ENCODE measurements at regions not wholly inside any gene's neighbourhood (a gene's known extent, or its start where the extent isn't known, plus 50 kb on each side); places are given as distances from the start of the nearest gene placed in this dataset.

DNA sequence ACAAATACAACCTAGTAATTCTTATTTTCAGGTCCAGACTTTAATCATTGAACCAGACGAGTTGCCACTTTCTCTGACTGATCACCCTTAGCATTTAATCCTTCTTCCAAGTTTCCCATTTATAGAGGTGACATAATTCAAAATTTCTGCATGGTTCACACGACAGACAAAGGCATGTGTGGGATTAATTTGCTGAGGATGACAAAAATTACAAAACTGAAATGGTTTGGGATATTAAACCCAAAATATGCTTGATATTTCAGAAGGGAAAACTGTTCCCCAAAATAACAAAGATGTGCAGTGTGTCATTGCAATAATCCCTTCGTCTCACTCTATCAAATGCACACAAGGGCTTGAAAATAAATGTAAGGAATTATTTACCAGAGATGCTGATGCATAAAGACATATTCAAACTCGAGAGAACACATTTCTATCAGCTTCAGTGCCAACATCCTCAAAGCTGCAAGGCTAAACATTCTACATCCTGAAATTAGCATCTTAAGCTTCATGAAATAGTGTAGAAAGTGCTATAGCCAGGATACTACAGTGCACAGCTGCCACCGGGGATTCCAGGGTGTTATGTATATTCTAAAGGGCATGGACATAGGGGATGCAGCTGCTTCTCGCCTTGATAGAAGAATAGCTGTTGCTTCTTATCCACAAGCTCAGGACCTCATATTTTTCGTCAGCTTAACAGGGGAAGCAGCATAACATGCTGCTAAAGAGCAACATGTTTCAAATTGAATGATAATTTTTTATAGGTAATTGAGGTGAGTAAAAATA lies 198.7 kb upstream of the SLITRK1 start:
- Histone ChIP-seq H3K27me3 (replicated peaks; ENCODE audit: control insufficient read depth, insufficient read depth, low read length) (no peaks in the 10 kb centered on the region), H3K36me3 (ENCODE audit: control insufficient read depth, insufficient read depth, low read length) (no peaks in the 10 kb centered on the region), H3K4me1 (no peaks in the 10 kb centered on the region), H3K9me3 (no peaks in the 10 kb centered on the region), H3K4me3 (ENCODE audit: low read depth, low read length) (no peak overlapping the region)
- H3K27me3 Mint-ChIP-seq (ENCODE audit: insufficient read depth, unreplicated experiment), result no peaks in the 10 kb centered on the region
- ChIA-PET POLR2A (no interaction called here), CTCF (no interaction called here)
- no TSS peak for BruUV-seq (replicated peaks)
- no peak overlapping the region for H3K27ac Mint-ChIP-seq (ENCODE audit: unreplicated experiment)
- no peak for DNase-seq
- H3K9me3 Mint-ChIP-seq (ENCODE audit: unreplicated experiment), result no peaks in the 10 kb centered on the region
- no peaks in the 10 kb centered on the region for H3K4me1 Mint-ChIP-seq (ENCODE audit: low read depth, unreplicated experiment)
- H3K4me3 Mint-ChIP-seq (ENCODE audit: unreplicated experiment), result no peak overlapping the region
- H3K36me3 Mint-ChIP-seq (ENCODE audit: insufficient read depth, unreplicated experiment), result no peaks in the 10 kb centered on the region
- intact Hi-C loops (cut with micrococcal nuclease; ENCODE audit: unreplicated experiment), result no loop called here
- TF ChIP-seq, protein P1, sequence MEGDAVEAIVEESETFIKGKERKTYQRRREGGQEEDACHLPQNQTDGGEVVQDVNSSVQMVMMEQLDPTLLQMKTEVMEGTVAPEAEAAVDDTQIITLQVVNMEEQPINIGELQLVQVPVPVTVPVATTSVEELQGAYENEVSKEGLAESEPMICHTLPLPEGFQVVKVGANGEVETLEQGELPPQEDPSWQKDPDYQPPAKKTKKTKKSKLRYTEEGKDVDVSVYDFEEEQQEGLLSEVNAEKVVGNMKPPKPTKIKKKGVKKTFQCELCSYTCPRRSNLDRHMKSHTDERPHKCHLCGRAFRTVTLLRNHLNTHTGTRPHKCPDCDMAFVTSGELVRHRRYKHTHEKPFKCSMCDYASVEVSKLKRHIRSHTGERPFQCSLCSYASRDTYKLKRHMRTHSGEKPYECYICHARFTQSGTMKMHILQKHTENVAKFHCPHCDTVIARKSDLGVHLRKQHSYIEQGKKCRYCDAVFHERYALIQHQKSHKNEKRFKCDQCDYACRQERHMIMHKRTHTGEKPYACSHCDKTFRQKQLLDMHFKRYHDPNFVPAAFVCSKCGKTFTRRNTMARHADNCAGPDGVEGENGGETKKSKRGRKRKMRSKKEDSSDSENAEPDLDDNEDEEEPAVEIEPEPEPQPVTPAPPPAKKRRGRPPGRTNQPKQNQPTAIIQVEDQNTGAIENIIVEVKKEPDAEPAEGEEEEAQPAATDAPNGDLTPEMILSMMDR (IDR thresholded peaks at IDR 0.05; ENCODE audit: insufficient read depth in 1 of 2, low read depth in 1 of 2, low read length in 1 of 2, severe bottlenecking in 1 of 2, unreplicated experiment in 1 of 2), result no peak

DNA sequence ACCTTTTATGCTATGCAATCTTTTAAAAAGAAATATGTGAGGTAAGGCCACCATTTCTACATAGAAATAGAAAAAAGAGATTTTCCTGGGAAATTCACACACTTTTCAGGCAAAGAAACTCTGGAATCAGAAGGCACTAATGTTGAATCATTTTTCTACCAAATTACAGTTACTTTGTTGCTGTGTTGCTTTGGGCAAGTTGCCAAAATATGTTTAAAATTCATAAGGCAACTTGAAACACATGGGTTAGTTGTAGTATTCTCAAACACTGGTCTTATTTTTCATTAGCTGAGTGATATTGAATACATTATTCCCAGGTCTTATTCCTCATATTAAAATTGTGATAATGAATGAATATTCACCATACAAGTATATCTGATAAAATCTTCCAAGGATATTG lies 195.0 kb upstream of the SLITRK1 start:
- Histone ChIP-seq H3K9me3 (no peaks in the 10 kb centered on the region), H3K4me3 (ENCODE audit: low read depth, low read length) (no peak overlapping the region), H3K27me3 (replicated peaks; ENCODE audit: control insufficient read depth, insufficient read depth, low read length) (no peaks in the 10 kb centered on the region), H3K4me1 (no peaks in the 10 kb centered on the region), H3K36me3 (ENCODE audit: control insufficient read depth, insufficient read depth, low read length) (no peaks in the 10 kb centered on the region)
- ChIA-PET POLR2A (no interaction called here), CTCF (no interaction called here)
- no peak for DNase-seq
- BruUV-seq (replicated peaks), result no TSS peak
- Mint-ChIP-seq H3K4me1 (ENCODE audit: low read depth, unreplicated experiment) (no peaks in the 10 kb centered on the region), H3K9me3 (ENCODE audit: unreplicated experiment) (no peaks in the 10 kb centered on the region), H3K27me3 (ENCODE audit: insufficient read depth, unreplicated experiment) (no peaks in the 10 kb centered on the region), H3K4me3 (ENCODE audit: unreplicated experiment) (no peak overlapping the region), H3K27ac (ENCODE audit: unreplicated experiment) (no peak overlapping the region), H3K36me3 (ENCODE audit: insufficient read depth, unreplicated experiment) (no peaks in the 10 kb centered on the region)
- intact Hi-C loops (cut with micrococcal nuclease; ENCODE audit: unreplicated experiment), result no loop called here
- TF ChIP-seq, protein P1 (IDR thresholded peaks at IDR 0.05; ENCODE audit: insufficient read depth in 1 of 2, low read depth in 1 of 2, low read length in 1 of 2, severe bottlenecking in 1 of 2, unreplicated experiment in 1 of 2), result no peak

DNA sequence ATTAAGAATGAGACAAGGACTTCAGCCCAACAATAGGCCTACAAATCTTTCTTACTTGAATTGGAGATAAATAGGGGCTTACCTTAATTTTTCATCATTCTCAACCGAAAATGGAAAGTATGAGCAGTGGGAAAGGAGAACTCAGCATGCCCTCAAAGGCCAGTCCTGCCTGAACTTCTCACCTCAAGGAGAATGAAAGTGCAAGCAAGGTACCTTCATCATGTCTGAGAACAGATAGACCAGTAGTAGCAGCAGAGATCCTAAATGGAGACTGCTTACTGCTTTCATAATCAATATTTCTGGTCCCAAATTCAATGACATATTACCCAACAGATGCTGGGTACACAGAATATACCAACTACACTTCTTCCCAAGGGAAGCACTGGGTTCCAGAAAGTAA lies 194.0 kb upstream of the SLITRK1 start:
- no peaks in the 10 kb centered on the region for H3K9me3 ChIP-seq
- intact Hi-C loops (cut with micrococcal nuclease; ENCODE audit: unreplicated experiment), result no loop called here

More for the DNA sequence above, 194.0 kb upstream of the SLITRK1 start:
- Histone ChIP-seq H3K27me3 (replicated peaks; ENCODE audit: control insufficient read depth, insufficient read depth, low read length) (no peaks in the 10 kb centered on the region), H3K4me3 (ENCODE audit: low read depth, low read length) (no peak overlapping the region), H3K36me3 (ENCODE audit: control insufficient read depth, insufficient read depth, low read length) (no peaks in the 10 kb centered on the region), H3K4me1 (no peaks in the 10 kb centered on the region)
- no peaks in the 10 kb centered on the region for H3K4me1 Mint-ChIP-seq (ENCODE audit: low read depth, unreplicated experiment)
- H3K9me3 Mint-ChIP-seq (ENCODE audit: unreplicated experiment), result no peaks in the 10 kb centered on the region
- no peaks in the 10 kb centered on the region for H3K27me3 Mint-ChIP-seq (ENCODE audit: insufficient read depth, unreplicated experiment)
- ChIA-PET POLR2A (no interaction called here), CTCF (no interaction called here)
- H3K27ac Mint-ChIP-seq (ENCODE audit: unreplicated experiment), result no peak overlapping the region
- TF ChIP-seq, protein P1 (IDR thresholded peaks at IDR 0.05; ENCODE audit: insufficient read depth in 1 of 2, low read depth in 1 of 2, low read length in 1 of 2, severe bottlenecking in 1 of 2, unreplicated experiment in 1 of 2), result no peak
- H3K4me3 Mint-ChIP-seq (ENCODE audit: unreplicated experiment), result no peak overlapping the region
- BruUV-seq (replicated peaks), result no TSS peak
- DNase-seq, result no peak
- no peaks in the 10 kb centered on the region for H3K36me3 Mint-ChIP-seq (ENCODE audit: insufficient read depth, unreplicated experiment)

Measured in Caco-2 (cell line).